DND-41 (cell line): ENCODE measurements at regions not wholly inside any gene's neighbourhood (a gene's known extent, or its start where the extent isn't known, plus 50 kb on each side); places are given as distances from the start of the nearest gene placed in this dataset.
"Not testable (repeated sequence)": the region's sequence is repeated elsewhere in the genome, so short reads cannot be mapped to it uniquely, and the experiment has no call there.

Experiments
- ATAC-seq: fragments of 200-7000 bp; cut with Tn5 transposase; 3 replicates; pipeline ENCODE4 v1.9.1; 2021; ENCODE audit warnings: low read depth; ENCODE audit not compliant: insufficient read depth
- DNase-seq: peaks from one replicate; pipeline ENCODE4 v3.0.0-alpha.2; 2020
- H2AFZ ChIP-seq: 2 replicates; pipeline ENCODE4 v1.6.0; 2012; ENCODE audit warnings: low read depth, low read length
- H3K27ac ChIP-seq: 2 replicates; pipeline ENCODE4 v1.5.1; 2012; ENCODE audit warnings: low read length, inconsistent platforms
- H3K27me3 ChIP-seq: fragments of 200-600 bp; sonication (generic); 2 replicates; pipeline ENCODE4 v1.6.0; 2012; ENCODE audit warnings: low read length, mild to moderate bottlenecking, inconsistent platforms; ENCODE audit not compliant: insufficient read depth, poor library complexity
- H3K36me3 ChIP-seq: 2 replicates; pipeline ENCODE4 v1.5.1; 2012; ENCODE audit warnings: low read length, inconsistent platforms; ENCODE audit not compliant: insufficient read depth
- H3K4me1 ChIP-seq: 2 replicates; pipeline ENCODE4 v1.5.1; 2012; ENCODE audit warnings: mild to moderate bottlenecking, low read length; ENCODE audit not compliant: insufficient read depth
- H3K4me2 ChIP-seq: 2 replicates; pipeline ENCODE4 v1.6.0; 2012; ENCODE audit warnings: mild to moderate bottlenecking, moderate library complexity, low read length, inconsistent platforms; ENCODE audit not compliant: insufficient read depth
- H3K4me3 ChIP-seq, 2 experiments: fragments of 200-600 bp in 1 of 2; shearing (Covaris generic) in 1 of 2; 2 replicates each; pipeline ENCODE4 v1.5.1; 2012 to 2016; ENCODE audit warnings: inconsistent platforms in 2 of 2, low read length in 2 of 2, mild to moderate bottlenecking in 2 of 2, low read depth in 1 of 2, moderate library complexity in 1 of 2
- H3K79me2 ChIP-seq: 2 replicates; pipeline ENCODE4 v1.6.0; 2012; ENCODE audit warnings: low read length, inconsistent platforms; ENCODE audit not compliant: insufficient read depth
- H3K9ac ChIP-seq: 2 replicates; pipeline ENCODE4 v1.6.0; 2012; ENCODE audit warnings: low read depth, mild to moderate bottlenecking, inconsistent platforms, low read length, moderate library complexity
- H3K9me3 ChIP-seq: 2 replicates; pipeline ENCODE4 v1.5.1; 2012; ENCODE audit warnings: low read length, moderate library complexity, mild to moderate bottlenecking, inconsistent platforms; ENCODE audit not compliant: insufficient read depth, severe bottlenecking
- H4K20me1 ChIP-seq: 2 replicates; pipeline ENCODE4 v1.6.0; 2012; ENCODE audit warnings: low read length; ENCODE audit not compliant: insufficient read depth
- EZH2 ChIP-seq: IDR thresholded peaks from 3 replicates; pipeline ENCODE4 v1.6.1; 2012; ENCODE audit warnings: borderline replicate concordance, low read depth, mild to moderate bottlenecking, moderate library complexity, low read length, inconsistent platforms; ENCODE audit not compliant: severe bottlenecking
- TF ChIP-seq, protein P1 (sequence below): IDR thresholded peaks from 2 replicates; pipeline ENCODE4 v1.5.1; 2012; ENCODE audit warnings: borderline replicate concordance, low read length, moderate library complexity, mild to moderate bottlenecking; ENCODE audit not compliant: poor library complexity, severe bottlenecking; ENCODE audit errors: extremely low read depth

DNA sequence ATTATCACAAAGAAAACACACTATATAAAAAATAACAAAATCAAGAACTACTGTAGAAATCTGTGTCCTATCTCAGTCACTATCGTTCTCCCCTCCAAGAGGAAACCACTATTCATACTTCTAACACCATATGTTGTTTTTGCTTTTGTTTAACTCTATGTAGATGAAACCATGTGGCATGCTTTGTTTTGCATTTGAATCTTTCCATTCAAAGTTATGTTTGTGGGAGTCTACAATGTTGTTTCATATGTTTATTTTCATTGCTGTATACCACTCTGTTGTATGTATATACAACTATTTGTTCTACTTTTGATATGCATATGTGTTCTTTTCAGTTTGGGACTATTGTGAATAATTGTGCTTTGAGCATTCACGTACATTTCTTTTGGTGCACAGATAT lies 116.1 kb downstream of the PABPC4L start:
- no peaks in the 10 kb centered on the region for H3K27me3 ChIP-seq
- no peak overlapping the region for H3K27ac ChIP-seq
- DNase-seq (no peak), ATAC-seq (no peak)
- H3K4me1 ChIP-seq = 0 out of 2 replicates have a peak, but pooled peaks cover 3% of the 10 kb centered on the region
- H3K4me3 ChIP-seq = no peak overlapping the region
- no peak overlapping the region for H3K4me2 ChIP-seq
- no peak overlapping the region for H3K9ac ChIP-seq
- no peaks in the 10 kb centered on the region for H3K9me3 ChIP-seq
- no peaks in the 10 kb centered on the region for H4K20me1 ChIP-seq
- TF ChIP-seq, protein P1, sequence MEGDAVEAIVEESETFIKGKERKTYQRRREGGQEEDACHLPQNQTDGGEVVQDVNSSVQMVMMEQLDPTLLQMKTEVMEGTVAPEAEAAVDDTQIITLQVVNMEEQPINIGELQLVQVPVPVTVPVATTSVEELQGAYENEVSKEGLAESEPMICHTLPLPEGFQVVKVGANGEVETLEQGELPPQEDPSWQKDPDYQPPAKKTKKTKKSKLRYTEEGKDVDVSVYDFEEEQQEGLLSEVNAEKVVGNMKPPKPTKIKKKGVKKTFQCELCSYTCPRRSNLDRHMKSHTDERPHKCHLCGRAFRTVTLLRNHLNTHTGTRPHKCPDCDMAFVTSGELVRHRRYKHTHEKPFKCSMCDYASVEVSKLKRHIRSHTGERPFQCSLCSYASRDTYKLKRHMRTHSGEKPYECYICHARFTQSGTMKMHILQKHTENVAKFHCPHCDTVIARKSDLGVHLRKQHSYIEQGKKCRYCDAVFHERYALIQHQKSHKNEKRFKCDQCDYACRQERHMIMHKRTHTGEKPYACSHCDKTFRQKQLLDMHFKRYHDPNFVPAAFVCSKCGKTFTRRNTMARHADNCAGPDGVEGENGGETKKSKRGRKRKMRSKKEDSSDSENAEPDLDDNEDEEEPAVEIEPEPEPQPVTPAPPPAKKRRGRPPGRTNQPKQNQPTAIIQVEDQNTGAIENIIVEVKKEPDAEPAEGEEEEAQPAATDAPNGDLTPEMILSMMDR = no peak
- no peak for TF ChIP-seq EZH2
- no peak overlapping the region for H2AFZ ChIP-seq
- no peaks in the 10 kb centered on the region for H3K36me3 ChIP-seq
- H3K79me2 ChIP-seq = no peaks in the 10 kb centered on the region

DNA sequence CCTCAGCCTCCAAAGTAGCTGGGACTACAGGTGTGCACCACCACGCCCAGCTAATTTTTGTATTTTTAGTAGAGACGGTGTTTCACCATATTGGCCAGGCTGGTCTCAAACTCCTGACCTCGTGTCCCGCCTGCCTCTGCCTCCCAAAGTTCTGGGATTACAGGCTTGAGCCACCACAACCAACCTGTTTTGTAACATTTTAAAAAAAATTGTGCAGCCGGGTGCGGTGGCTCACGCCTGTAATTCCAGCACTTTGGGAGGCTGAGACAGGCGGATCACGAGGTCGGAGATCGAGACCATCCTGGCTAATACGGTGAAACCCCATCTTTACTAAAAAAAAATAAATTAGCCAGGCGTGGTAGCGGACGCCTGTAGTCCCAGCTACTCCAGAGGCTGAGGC lies 122.5 kb downstream of the PABPC4L start:
- not testable (repeated sequence) for H3K4me3 ChIP-seq, H2AFZ ChIP-seq, ATAC-seq, H3K27ac ChIP-seq, H3K9me3 ChIP-seq, H3K4me1 ChIP-seq, H4K20me1 ChIP-seq, DNase-seq, H3K4me2 ChIP-seq, H3K36me3 ChIP-seq, H3K27me3 ChIP-seq, H3K9ac ChIP-seq, H3K79me2 ChIP-seq

DNA sequence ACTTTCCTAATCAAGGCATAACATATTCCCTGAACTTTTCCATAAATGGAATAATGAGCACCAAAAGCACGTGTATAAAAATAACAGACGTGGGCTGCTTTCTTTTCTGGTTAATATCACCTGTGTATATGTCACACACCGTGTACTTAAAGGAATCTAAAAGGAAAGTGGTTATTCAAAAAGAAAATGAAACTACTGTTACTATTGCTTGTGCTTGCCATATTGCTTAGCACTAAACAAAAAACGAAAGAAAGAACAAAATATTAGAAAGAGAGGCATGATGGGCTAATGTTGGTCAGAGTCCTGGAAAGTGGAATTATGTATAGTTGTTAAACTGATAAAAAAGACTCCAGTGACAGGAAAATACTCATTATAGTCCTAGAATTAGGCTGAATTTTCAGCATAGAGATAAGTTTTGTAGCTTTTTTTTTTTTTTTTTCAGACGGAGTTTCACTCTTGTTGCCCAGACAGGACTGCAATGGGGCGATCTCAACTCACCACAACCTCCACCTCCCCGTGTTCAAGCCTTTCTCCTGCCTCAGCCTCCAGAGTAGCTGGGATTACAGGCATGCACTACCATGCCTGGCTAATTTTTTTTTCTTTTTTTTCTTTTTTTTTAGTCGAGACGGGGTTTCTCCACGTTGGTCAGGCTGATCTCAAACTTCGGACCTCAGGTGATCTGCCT lies 123.2 kb downstream of the PABPC4L start:
- no peaks in the 10 kb centered on the region for H3K27me3 ChIP-seq
- H4K20me1 ChIP-seq = no peaks in the 10 kb centered on the region
- no peaks in the 10 kb centered on the region for H3K36me3 ChIP-seq
- H3K79me2 ChIP-seq = no peaks in the 10 kb centered on the region
- H3K9ac ChIP-seq = no peak overlapping the region
- TF ChIP-seq, protein P1 = no peak
- no peak for TF ChIP-seq EZH2
- H3K4me1 ChIP-seq = no peaks in the 10 kb centered on the region
- H2AFZ ChIP-seq = peak overlapping the region; percentile 41
- 0 out of 2 replicates have a peak overlapping the region, but pooled peaks have one; percentile 4 for H3K4me2 ChIP-seq
- DNase-seq = no peak
- H3K4me3 ChIP-seq = no peak overlapping the region
- no peak overlapping the region for H3K27ac ChIP-seq
- ATAC-seq = peak; percentile 47; the same call in 2 of the 3 replicates
- H3K9me3 ChIP-seq = peaks cover 8% of the 10 kb centered on the region

DNA sequence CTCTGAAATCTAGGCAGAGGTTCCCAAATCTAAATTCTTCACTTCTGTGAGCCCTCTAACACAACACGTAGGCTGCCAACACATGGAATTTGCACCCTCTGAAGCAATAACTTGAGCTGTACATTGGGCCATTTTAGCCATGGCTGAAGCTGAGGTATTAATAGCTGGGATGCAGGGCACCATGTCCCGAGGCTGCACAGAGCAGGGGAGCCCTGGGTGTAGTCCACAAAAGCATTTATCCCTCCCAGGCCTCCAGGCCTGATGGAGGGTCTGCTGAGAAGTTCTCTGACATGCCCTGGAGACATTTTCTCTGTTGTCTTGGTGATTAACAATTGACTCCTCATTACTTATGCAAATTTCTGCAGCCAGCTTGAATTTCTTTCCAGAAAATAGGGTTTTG lies 127.9 kb downstream of the PABPC4L start:
- Histone ChIP-seq H3K4me1 (no peaks in the 10 kb centered on the region), H3K4me3 (no peak overlapping the region), H3K27ac (no peak overlapping the region), H3K9ac (no peak overlapping the region), H2AFZ (no peak overlapping the region), H3K27me3 (no peaks in the 10 kb centered on the region), H3K79me2 (no peaks in the 10 kb centered on the region), H4K20me1 (no peaks in the 10 kb centered on the region), H3K4me2 (no peak overlapping the region), H3K36me3 (no peaks in the 10 kb centered on the region), H3K9me3 (peaks cover 11% of the 10 kb centered on the region)
- TF ChIP-seq EZH2 = no peak
- TF ChIP-seq, protein P1 = no peak
- DNase-seq (no peak), ATAC-seq (no peak)
